HG02798 (cell line): ENCODE measurements at regions not wholly inside any gene's neighbourhood (a gene's known extent, or its start where the extent isn't known, plus 50 kb on each side); places are given as distances from the start of the nearest gene placed in this dataset.

Source experiments
- ATAC-seq: cut with Tn5 transposase; IDR thresholded peaks from one replicate; pipeline ENCODE4 v1.9.1; 2021; ENCODE audit warnings: mild to moderate bottlenecking; ENCODE audit not compliant: unreplicated experiment, poor library complexity

- no peak for ATAC-seq
Measured at GRCh38 chr15:96390986-96391385, 60.5 kb downstream of the NR2F2 start.

- no peak for ATAC-seq
Measured at GRCh38 chr15:96392380-96393208, 62.1 kb downstream of the NR2F2 start.

GRCh38 chr15:96393209-96393513, 62.7 kb downstream of the NR2F2 start:
- no peak for ATAC-seq

GRCh38 chr15:96395687-96396086, 65.2 kb downstream of the NR2F2 start:
- ATAC-seq: no peak

GRCh38 chr15:96398776-96399175, 68.3 kb downstream of the NR2F2 start:
- ATAC-seq: no peak

GRCh38 chr15:96402403-96402802, 71.9 kb downstream of the NR2F2 start:
- ATAC-seq: no peak

- ATAC-seq: no peak
Measured at GRCh38 chr15:96403071-96403470, 72.6 kb downstream of the NR2F2 start.

GRCh38 chr15:96403932-96404331, 73.4 kb downstream of the NR2F2 start:
- ATAC-seq: no peak

- ATAC-seq: no peak
Measured at GRCh38 chr15:96404560-96404959, 74.1 kb downstream of the NR2F2 start.

- no peak for ATAC-seq
Measured at GRCh38 chr15:96406291-96406690, 75.8 kb downstream of the NR2F2 start.

- ATAC-seq: no peak
Measured at GRCh38 chr15:96406701-96407100, 76.2 kb downstream of the NR2F2 start.

- no peak for ATAC-seq
Measured at GRCh38 chr15:96407482-96407881, 77.0 kb downstream of the NR2F2 start.

GRCh38 chr15:96408591-96409183, 78.2 kb downstream of the NR2F2 start:
- ATAC-seq: no peak

- no peak for ATAC-seq
Measured at GRCh38 chr15:96409215-96410138, 79.0 kb downstream of the NR2F2 start.

GRCh38 chr15:96410175-96411055, 79.9 kb downstream of the NR2F2 start:
- no peak for ATAC-seq

GRCh38 chr15:96411056-96412031, 80.8 kb downstream of the NR2F2 start:
- ATAC-seq: no peak

GRCh38 chr15:96412045-96412905, 81.8 kb downstream of the NR2F2 start:
- ATAC-seq: no peak

- ATAC-seq: no peak
Measured at GRCh38 chr15:96412906-96413231, 82.4 kb downstream of the NR2F2 start.
